GM12878 (cell line): ENCODE measurements at regions not wholly inside any gene's neighbourhood (a gene's known extent, or its start where the extent isn't known, plus 50 kb on each side); places are given as distances from the start of the nearest gene placed in this dataset.

Source experiments
- BHLHE40 ChIP-seq, 2 experiments: fragments of 450-650 bp in 1 of 2; IDR thresholded peaks; 2 replicates each; pipeline ENCODE4 v1.6.1; 2011 to 2017; ENCODE audit warnings: low read depth in 2 of 2, borderline replicate concordance in 1 of 2, improper control_type of control experiment in 1 of 2, low read length in 1 of 2, mild to moderate bottlenecking in 1 of 2
- BRCA1 ChIP-seq: IDR thresholded peaks from 2 replicates; pipeline ENCODE4 v1.6.1; 2011; ENCODE audit warnings: low read depth, low read length, improper control_type of control experiment
- CBX3 ChIP-seq: fragments of 200-600 bp; sonication (generic); IDR thresholded peaks from 2 replicates; pipeline ENCODE4 v1.6.1; 2016; ENCODE audit warnings: low read depth, borderline replicate concordance
- CREB1 ChIP-seq: IDR thresholded peaks from 2 replicates; pipeline ENCODE4 v1.6.1; 2012; ENCODE audit warnings: low read depth, mild to moderate bottlenecking, inconsistent platforms
- EED ChIP-seq: sonication (generic); IDR thresholded peaks from 2 replicates; pipeline ENCODE4 v1.6.1; 2016; ENCODE audit warnings: antibody characterized with exemption, low read depth
- MEF2A ChIP-seq: IDR thresholded peaks from 2 replicates; pipeline ENCODE4 v1.6.1; 2011; ENCODE audit warnings: low read depth, mild to moderate bottlenecking, low read length, moderate library complexity; ENCODE audit not compliant: insufficient read depth
- NBN ChIP-seq: fragments of 450-650 bp; IDR thresholded peaks from 2 replicates; pipeline ENCODE4 v1.6.1; 2016
- NFYA ChIP-seq: IDR thresholded peaks from 2 replicates; pipeline ENCODE4 v1.6.1; 2011; ENCODE audit warnings: low read depth, mild to moderate bottlenecking, low read length, improper control_type of control experiment, borderline replicate concordance
- RELA ChIP-seq: fragments of 450-650 bp; IDR thresholded peaks from 2 replicates; pipeline ENCODE4 v1.8.0; 2014; ENCODE audit warnings: borderline replicate concordance; ENCODE audit not compliant: partially characterized antibody
- RFX5 ChIP-seq: IDR thresholded peaks from 2 replicates; pipeline ENCODE4 v1.6.1; 2011; ENCODE audit warnings: low read depth, low read length, improper control_type of control experiment
- SMC3 ChIP-seq: IDR thresholded peaks from 2 replicates; pipeline ENCODE4 v1.6.1; 2011; ENCODE audit warnings: low read length, improper control_type of control experiment, borderline replicate concordance
- SREBF1 ChIP-seq: IDR thresholded peaks from 2 replicates; pipeline ENCODE4 v1.6.1; 2012; ENCODE audit warnings: mild to moderate bottlenecking, low read length
- ZSCAN29 ChIP-seq: fragments of 450-650 bp; IDR thresholded peaks from 2 replicates; pipeline ENCODE4 v1.6.1; 2017; ENCODE audit warnings: mild to moderate bottlenecking, moderate library complexity
- TF ChIP-seq, protein P1 (sequence below): fragments of 450-650 bp; IDR thresholded peaks from 2 replicates; pipeline ENCODE4 v1.6.1; 2017; ENCODE audit warnings: mild to moderate bottlenecking, moderate library complexity
- TF ChIP-seq, protein P2 (sequence below): fragments of 450-650 bp; formaldehyde crosslinking; IDR thresholded peaks from 2 replicates; pipeline ENCODE4 v1.5.0; 2022; ENCODE audit warnings: mild to moderate bottlenecking, missing genetic modification characterization
- TF ChIP-seq, protein P3 (sequence below): fragments of 450-650 bp; IDR thresholded peaks from 2 replicates; pipeline ENCODE4 v1.6.1; 2017; ENCODE audit warnings: mild to moderate bottlenecking
- TF ChIP-seq, protein P4 (sequence below): IDR thresholded peaks from 2 replicates; pipeline ENCODE4 v1.6.1; 2011; ENCODE audit warnings: low read depth, mild to moderate bottlenecking, low read length, moderate library complexity, borderline replicate concordance; ENCODE audit errors: extremely low read depth
- TF ChIP-seq, protein P5 (sequence below): fragments of 450-650 bp; IDR thresholded peaks from 2 replicates; pipeline ENCODE4 v1.6.1; 2017; ENCODE audit warnings: antibody characterized with exemption, mild to moderate bottlenecking, moderate library complexity

DNA sequence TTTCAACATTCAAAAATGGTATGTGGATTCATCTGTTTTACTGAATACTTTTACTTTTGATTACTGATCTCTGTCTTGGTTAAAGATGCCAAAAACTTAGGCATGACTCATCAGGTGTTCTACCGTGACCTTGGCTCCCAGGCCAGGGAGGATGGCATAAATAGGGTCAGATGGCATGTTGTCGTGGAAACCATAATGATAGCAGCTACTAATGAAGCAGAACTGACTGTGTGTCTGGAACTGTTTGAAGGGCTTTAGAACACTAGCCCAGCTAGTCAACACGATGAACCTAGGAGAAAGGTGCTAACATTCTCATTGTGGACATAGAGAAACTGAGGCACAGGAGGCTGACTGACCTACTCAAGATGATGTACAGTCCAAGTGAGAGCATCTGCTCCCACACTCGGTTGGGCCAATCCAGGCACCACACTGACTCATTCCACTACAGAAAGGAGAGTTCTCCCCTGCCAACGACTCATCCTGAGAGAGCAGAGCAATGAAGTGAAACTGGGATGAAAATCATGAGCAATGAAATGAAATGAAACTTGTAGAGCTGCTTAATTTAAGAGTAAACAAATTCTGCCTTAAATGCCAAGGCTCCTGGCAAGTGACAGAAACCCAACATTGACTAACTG, 116.0 kb downstream of the TENT4A start (continued):
- TF ChIP-seq NFYA, result no peak
- TF ChIP-seq, protein P1, sequence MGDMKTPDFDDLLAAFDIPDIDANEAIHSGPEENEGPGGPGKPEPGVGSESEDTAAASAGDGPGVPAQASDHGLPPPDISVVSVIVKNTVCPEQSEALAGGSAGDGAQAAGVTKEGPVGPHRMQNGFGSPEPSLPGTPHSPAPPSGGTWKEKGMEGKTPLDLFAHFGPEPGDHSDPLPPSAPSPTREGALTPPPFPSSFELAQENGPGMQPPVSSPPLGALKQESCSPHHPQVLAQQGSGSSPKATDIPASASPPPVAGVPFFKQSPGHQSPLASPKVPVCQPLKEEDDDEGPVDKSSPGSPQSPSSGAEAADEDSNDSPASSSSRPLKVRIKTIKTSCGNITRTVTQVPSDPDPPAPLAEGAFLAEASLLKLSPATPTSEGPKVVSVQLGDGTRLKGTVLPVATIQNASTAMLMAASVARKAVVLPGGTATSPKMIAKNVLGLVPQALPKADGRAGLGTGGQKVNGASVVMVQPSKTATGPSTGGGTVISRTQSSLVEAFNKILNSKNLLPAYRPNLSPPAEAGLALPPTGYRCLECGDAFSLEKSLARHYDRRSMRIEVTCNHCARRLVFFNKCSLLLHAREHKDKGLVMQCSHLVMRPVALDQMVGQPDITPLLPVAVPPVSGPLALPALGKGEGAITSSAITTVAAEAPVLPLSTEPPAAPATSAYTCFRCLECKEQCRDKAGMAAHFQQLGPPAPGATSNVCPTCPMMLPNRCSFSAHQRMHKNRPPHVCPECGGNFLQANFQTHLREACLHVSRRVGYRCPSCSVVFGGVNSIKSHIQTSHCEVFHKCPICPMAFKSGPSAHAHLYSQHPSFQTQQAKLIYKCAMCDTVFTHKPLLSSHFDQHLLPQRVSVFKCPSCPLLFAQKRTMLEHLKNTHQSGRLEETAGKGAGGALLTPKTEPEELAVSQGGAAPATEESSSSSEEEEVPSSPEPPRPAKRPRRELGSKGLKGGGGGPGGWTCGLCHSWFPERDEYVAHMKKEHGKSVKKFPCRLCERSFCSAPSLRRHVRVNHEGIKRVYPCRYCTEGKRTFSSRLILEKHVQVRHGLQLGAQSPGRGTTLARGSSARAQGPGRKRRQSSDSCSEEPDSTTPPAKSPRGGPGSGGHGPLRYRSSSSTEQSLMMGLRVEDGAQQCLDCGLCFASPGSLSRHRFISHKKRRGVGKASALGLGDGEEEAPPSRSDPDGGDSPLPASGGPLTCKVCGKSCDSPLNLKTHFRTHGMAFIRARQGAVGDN, result no peak
- no peak for TF ChIP-seq SREBF1
- no peak for TF ChIP-seq NBN
- TF ChIP-seq CREB1, result no peak
- peak in 1 of 2 experiments; percentile 11; a peak in 1 of 4 replicates for TF ChIP-seq BHLHE40 (IDR thresholded peaks at IDR 0.05; ENCODE audit: borderline replicate concordance in 1 of 2, low read depth in 2 of 2, low read length in 1 of 2)
- TF ChIP-seq BRCA1, result no peak
- TF ChIP-seq, protein P2, sequence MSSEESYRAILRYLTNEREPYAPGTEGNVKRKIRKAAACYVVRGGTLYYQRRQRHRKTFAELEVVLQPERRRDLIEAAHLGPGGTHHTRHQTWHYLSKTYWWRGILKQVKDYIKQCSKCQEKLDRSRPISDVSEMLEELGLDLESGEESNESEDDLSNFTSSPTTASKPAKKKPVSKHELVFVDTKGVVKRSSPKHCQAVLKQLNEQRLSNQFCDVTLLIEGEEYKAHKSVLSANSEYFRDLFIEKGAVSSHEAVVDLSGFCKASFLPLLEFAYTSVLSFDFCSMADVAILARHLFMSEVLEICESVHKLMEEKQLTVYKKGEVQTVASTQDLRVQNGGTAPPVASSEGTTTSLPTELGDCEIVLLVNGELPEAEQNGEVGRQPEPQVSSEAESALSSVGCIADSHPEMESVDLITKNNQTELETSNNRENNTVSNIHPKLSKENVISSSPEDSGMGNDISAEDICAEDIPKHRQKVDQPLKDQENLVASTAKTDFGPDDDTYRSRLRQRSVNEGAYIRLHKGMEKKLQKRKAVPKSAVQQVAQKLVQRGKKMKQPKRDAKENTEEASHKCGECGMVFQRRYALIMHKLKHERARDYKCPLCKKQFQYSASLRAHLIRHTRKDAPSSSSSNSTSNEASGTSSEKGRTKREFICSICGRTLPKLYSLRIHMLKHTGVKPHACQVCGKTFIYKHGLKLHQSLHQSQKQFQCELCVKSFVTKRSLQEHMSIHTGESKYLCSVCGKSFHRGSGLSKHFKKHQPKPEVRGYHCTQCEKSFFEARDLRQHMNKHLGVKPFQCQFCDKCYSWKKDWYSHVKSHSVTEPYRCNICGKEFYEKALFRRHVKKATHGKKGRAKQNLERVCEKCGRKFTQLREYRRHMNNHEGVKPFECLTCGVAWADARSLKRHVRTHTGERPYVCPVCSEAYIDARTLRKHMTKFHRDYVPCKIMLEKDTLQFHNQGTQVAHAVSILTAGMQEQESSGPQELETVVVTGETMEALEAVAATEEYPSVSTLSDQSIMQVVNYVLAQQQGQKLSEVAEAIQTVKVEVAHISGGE (CRISPR knock-in tag), result no peak
- no peak for TF ChIP-seq RFX5
- TF ChIP-seq RELA, result no peak
- TF ChIP-seq CBX3, result no peak
- TF ChIP-seq, protein P3, sequence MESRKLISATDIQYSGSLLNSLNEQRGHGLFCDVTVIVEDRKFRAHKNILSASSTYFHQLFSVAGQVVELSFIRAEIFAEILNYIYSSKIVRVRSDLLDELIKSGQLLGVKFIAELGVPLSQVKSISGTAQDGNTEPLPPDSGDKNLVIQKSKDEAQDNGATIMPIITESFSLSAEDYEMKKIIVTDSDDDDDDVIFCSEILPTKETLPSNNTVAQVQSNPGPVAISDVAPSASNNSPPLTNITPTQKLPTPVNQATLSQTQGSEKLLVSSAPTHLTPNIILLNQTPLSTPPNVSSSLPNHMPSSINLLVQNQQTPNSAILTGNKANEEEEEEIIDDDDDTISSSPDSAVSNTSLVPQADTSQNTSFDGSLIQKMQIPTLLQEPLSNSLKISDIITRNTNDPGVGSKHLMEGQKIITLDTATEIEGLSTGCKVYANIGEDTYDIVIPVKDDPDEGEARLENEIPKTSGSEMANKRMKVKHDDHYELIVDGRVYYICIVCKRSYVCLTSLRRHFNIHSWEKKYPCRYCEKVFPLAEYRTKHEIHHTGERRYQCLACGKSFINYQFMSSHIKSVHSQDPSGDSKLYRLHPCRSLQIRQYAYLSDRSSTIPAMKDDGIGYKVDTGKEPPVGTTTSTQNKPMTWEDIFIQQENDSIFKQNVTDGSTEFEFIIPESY, result no peak
- TF ChIP-seq, protein P4, sequence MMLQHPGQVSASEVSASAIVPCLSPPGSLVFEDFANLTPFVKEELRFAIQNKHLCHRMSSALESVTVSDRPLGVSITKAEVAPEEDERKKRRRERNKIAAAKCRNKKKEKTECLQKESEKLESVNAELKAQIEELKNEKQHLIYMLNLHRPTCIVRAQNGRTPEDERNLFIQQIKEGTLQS, result no peak
- no peak for TF ChIP-seq SMC3
- TF ChIP-seq, protein P5, sequence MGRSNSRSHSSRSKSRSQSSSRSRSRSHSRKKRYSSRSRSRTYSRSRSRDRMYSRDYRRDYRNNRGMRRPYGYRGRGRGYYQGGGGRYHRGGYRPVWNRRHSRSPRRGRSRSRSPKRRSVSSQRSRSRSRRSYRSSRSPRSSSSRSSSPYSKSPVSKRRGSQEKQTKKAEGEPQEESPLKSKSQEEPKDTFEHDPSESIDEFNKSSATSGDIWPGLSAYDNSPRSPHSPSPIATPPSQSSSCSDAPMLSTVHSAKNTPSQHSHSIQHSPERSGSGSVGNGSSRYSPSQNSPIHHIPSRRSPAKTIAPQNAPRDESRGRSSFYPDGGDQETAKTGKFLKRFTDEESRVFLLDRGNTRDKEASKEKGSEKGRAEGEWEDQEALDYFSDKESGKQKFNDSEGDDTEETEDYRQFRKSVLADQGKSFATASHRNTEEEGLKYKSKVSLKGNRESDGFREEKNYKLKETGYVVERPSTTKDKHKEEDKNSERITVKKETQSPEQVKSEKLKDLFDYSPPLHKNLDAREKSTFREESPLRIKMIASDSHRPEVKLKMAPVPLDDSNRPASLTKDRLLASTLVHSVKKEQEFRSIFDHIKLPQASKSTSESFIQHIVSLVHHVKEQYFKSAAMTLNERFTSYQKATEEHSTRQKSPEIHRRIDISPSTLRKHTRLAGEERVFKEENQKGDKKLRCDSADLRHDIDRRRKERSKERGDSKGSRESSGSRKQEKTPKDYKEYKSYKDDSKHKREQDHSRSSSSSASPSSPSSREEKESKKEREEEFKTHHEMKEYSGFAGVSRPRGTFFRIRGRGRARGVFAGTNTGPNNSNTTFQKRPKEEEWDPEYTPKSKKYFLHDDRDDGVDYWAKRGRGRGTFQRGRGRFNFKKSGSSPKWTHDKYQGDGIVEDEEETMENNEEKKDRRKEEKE, result no peak
- no peak for TF ChIP-seq MEF2A
- peak; percentile 90 for TF ChIP-seq EED
- TF ChIP-seq ZSCAN29, result no peak
